Glutamatergic neuron (in vitro differentiated cells): ENCODE measurements at regions not wholly inside any gene's neighbourhood (a gene's known extent, or its start where the extent isn't known, plus 50 kb on each side); places are given as distances from the start of the nearest gene placed in this dataset.

Source experiments
- DNase-seq: peaks from one replicate; pipeline ENCODE4 v3.0.0; 2022
- H3K27ac Mint-ChIP-seq: one replicate; pipeline ENCODE4 v1.8.0; 2020; ENCODE audit warnings: mild to moderate bottlenecking, mixed read lengths, inconsistent platforms; ENCODE audit not compliant: unreplicated experiment
- H3K27me3 Mint-ChIP-seq: one replicate; pipeline ENCODE4 v1.8.0; 2020; ENCODE audit warnings: mild to moderate bottlenecking, moderate library complexity, mixed read lengths, inconsistent platforms; ENCODE audit not compliant: unreplicated experiment
- H3K36me3 Mint-ChIP-seq: one replicate; pipeline ENCODE4 v1.8.0; 2020; ENCODE audit warnings: mild to moderate bottlenecking, mixed read lengths, inconsistent platforms; ENCODE audit not compliant: unreplicated experiment
- H3K4me1 Mint-ChIP-seq: one replicate; pipeline ENCODE4 v1.8.0; 2020; ENCODE audit warnings: mild to moderate bottlenecking, low read depth, mixed read lengths, inconsistent platforms; ENCODE audit not compliant: unreplicated experiment
- H3K4me3 Mint-ChIP-seq: one replicate; pipeline ENCODE4 v1.8.0; 2020; ENCODE audit warnings: mild to moderate bottlenecking, mixed read lengths, inconsistent platforms; ENCODE audit not compliant: unreplicated experiment
- H3K9me3 Mint-ChIP-seq: one replicate; pipeline ENCODE4 v1.8.0; 2020; ENCODE audit warnings: mild to moderate bottlenecking, moderate library complexity, mixed read lengths, inconsistent platforms; ENCODE audit not compliant: unreplicated experiment
- CTCF ChIP-seq: fragments of 200-600 bp; sonication (generic); IDR thresholded peaks from one replicate; pipeline ENCODE4 v1.5.0; 2021; ENCODE audit not compliant: partially characterized antibody, unreplicated experiment

- peaks cover 2% of the 10 kb centered on the region for H3K4me1 Mint-ChIP-seq
- no peak overlapping the region for H3K27ac Mint-ChIP-seq
- H3K27me3 Mint-ChIP-seq = no peaks in the 10 kb centered on the region
- TF ChIP-seq CTCF = no peak
- no peak for DNase-seq
- no peak overlapping the region for H3K4me3 Mint-ChIP-seq
- H3K36me3 Mint-ChIP-seq = no peaks in the 10 kb centered on the region
- H3K9me3 Mint-ChIP-seq = no peaks in the 10 kb centered on the region
Measured at GRCh38 chr4:121238461-121238860, 74.3 kb upstream of the TNIP3 start.

- DNase-seq = no peak
- no peak for TF ChIP-seq CTCF
- H3K27me3 Mint-ChIP-seq = no peaks in the 10 kb centered on the region
- H3K4me1 Mint-ChIP-seq = no peaks in the 10 kb centered on the region
- no peak overlapping the region for H3K4me3 Mint-ChIP-seq
- no peak overlapping the region for H3K27ac Mint-ChIP-seq
- H3K9me3 Mint-ChIP-seq = no peaks in the 10 kb centered on the region
- H3K36me3 Mint-ChIP-seq = no peaks in the 10 kb centered on the region
Measured at GRCh38 chr4:121237069-121237399, 72.9 kb upstream of the TNIP3 start.

GRCh38 chr4:121236353-121237068, 72.4 kb upstream of the TNIP3 start:
- Mint-ChIP-seq H3K4me3 (no peak overlapping the region), H3K36me3 (no peaks in the 10 kb centered on the region), H3K27ac (no peak overlapping the region), H3K4me1 (no peaks in the 10 kb centered on the region), H3K27me3 (no peaks in the 10 kb centered on the region), H3K9me3 (no peaks in the 10 kb centered on the region)
- DNase-seq = no peak
- no peak for TF ChIP-seq CTCF

GRCh38 chr4:121233982-121234381, 69.9 kb upstream of the TNIP3 start:
- no peak for DNase-seq
- Mint-ChIP-seq H3K27ac (no peak overlapping the region), H3K36me3 (no peaks in the 10 kb centered on the region), H3K4me1 (no peaks in the 10 kb centered on the region), H3K4me3 (no peak overlapping the region), H3K27me3 (no peaks in the 10 kb centered on the region), H3K9me3 (no peaks in the 10 kb centered on the region)
- TF ChIP-seq CTCF = no peak

GRCh38 chr4:121229993-121230392, 65.9 kb upstream of the TNIP3 start:
- no peaks in the 10 kb centered on the region for H3K36me3 Mint-ChIP-seq
- H3K27me3 Mint-ChIP-seq = peaks cover 2% of the 10 kb centered on the region
- no peak for TF ChIP-seq CTCF
- H3K9me3 Mint-ChIP-seq = no peaks in the 10 kb centered on the region
- H3K4me3 Mint-ChIP-seq = no peak overlapping the region
- DNase-seq = no peak
- no peak overlapping the region for H3K27ac Mint-ChIP-seq
- no peaks in the 10 kb centered on the region for H3K4me1 Mint-ChIP-seq
